ENCODE measurements at regions not wholly inside any gene's neighbourhood (a gene's known extent, or its start where the extent isn't known, plus 50 kb on each side); places are given as distances from the start of the nearest gene placed in this dataset.
"Not testable (repeated sequence)": the region's sequence is repeated elsewhere in the genome, so short reads cannot be mapped to it uniquely, and the experiment has no call there.

DNA sequence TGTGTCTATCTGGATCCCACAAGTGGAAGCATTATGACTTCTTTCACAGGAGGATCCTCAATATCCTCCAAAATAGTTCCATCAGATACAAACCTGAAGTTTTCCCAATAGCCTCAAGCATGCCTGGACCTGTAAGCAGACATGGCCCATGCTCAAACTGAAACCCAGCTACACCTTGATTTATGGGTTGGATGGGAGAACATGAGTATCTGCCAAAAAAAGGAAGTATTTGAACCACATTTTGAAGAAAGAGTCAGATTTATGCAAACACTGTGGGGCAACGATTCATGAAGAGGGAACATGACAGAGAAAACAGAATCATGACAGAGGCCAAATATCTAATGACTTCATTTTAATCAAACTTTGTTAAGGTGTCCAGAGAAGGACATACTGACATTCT lies 351.0 kb upstream of the NFIA start:
- DNase-seq (ENCODE audit: low read depth) = no peak

DNA sequence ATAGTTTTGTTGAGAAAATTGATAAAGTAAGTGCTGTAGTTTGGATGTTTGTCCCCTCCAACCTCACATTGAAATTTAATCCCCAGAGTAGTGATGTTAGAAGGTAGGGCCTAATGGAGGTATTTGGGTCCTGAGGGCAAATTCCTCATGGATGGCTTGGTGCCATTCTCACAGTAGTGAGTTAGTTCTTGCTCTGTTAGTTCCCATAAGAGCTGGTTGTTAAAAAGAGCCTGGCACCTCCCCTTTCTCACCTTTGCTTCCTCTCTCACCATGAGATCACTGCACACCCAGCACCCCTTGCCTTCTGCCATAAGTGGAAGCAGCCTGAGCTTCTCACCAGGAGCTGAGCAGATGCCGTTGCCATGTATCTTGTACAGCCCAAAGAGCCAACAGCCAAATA lies 354.8 kb upstream of the NFIA start:
- DNase-seq (ENCODE audit: low read depth) = no peak

GRCh38 chr1:60716472-60716871 lies 365.9 kb upstream of the NFIA start:
- no peak for DNase-seq (ENCODE audit: low read depth)

GRCh38 chr1:60715970-60716369 lies 366.4 kb upstream of the NFIA start:
- DNase-seq (ENCODE audit: low read depth) = no peak

DNA sequence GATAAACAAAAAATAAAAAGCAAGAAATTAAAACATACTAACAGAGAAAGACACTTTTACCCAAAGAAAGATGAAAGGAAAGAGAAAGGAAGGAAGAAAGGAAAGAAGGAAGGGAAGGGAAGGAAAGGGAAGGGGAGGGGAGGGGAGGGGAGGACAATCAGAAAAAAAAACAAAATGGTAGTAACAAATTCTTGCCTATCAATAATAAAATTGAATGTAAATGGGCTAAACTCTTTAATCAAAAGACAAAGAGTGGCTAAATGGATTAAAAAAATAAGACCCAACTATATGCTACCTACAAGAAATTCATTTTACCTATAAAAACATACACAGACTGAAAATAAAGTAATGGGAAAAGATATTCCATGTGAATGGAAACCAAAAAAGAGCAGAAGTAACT lies 372.9 kb upstream of the NFIA start:
- DNase-seq (ENCODE audit: low read depth) = no peak

DNA sequence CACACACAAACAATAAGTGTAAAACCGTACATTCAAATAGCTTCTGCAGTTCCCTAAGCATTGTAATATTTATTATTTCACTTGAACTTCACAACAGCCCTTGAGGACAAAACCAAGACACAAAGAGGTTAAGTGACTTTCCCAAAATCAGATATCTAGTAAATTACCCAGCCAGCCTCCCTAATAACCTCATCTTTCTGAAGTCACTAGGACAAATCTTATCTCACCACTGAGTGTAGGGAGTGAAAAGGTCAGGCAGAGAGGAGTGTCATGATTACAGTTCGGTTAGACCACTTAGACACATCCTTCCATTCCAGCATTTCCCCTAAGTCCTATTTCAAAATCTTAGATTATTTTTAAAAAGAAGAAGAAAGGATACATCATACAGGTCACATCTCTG lies 377.3 kb upstream of the NFIA start:
- no peak for DNase-seq (ENCODE audit: low read depth)

DNA sequence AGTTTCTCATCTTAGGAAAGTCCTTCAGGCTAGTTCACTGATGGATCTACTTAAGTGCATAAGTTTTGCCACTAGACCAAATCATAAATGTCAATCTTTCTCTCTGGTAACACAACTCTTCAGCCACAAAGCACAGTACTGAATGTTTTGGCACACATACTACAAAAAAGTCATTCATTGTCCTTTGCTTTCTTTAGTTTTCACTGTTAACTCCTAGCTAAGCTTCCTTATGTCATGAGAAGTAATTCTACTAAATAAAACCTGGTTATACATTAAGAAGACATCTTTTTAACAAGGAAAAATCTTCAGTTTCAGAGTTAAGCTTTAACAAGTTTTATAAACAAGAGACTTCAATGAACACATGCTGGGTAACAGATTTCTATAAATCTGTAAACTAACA lies 379.2 kb upstream of the NFIA start:
- DNase-seq (ENCODE audit: low read depth) = no peak

DNA sequence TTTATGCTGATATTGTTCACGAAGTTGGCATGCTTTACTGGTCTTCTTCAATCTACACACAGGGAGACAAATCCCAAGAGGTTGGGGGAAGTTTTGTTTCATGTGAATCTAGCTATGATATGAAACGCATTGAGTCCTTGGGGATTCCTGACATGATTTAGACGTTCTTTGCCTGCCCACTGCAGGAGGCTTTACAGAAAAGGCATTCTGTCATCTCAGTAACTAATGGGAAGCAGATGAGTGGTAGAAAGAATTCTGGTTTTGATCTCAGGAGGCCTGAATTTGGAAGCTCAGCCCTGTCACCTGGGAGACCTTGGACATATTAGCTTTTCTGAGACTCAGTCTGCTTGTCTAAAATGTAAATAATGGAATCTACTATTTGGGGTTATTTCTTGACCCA lies 383.0 kb upstream of the NFIA start:
- no peak for DNase-seq (ENCODE audit: low read depth)

DNA sequence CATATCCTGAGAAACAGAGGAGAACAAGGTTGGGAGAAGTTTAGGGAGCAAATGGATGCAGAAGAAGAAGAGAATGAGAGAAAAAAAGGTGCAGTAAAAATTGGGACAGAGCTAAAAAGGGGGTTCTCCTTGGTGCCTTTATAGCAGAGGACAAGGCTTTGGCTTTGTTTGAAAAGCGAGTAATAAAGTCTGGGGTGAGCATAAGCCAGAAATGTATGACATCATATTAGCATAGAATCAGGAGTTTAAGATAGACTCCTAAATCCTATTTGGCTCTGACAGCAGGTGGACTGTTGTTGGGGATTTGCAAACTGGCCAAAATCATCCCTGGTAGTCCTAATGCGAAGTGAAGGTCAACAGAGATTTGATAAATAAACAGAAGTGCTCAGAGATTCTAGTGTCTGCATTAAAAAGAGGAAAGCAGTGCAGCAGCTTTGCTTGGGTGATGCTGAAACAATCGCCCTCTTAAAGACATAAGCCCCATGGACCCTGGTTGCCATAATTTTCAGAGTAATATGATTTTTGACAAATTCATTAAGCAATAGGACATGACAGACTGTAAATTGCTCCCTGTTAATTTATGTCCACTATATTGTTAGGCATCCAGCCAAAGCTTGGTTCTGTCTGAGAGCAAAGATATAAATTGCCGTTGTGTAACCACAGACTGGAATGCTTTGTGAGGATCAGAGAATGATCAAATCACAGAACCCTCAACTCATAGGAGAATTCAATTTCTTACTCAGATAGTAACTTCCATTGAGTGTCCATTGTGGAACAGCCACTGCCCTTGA lies 385.0 kb upstream of the NFIA start:
- peak; percentile 53 for DNase-seq (ENCODE audit: low read depth)

DNA sequence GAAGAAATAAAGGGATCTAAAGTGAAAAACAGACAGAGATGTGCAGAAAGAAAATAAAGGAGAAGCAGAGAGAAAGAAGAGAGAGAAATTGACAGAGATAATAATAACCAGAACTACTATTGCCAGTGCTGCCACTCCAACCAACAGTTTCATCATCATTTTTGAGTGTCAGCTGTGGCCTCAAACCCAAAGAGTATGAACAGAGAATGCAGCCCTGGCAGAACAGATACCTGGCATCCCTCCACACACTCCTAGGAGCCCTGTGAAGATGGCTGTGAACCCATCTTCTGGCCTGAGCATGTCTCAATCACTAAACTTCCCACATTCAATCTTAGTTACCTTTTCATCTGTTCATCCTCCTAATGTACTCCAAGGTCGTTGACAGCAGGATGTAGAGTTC lies 385.8 kb upstream of the NFIA start:
- DNase-seq (ENCODE audit: low read depth) = no peak

DNA sequence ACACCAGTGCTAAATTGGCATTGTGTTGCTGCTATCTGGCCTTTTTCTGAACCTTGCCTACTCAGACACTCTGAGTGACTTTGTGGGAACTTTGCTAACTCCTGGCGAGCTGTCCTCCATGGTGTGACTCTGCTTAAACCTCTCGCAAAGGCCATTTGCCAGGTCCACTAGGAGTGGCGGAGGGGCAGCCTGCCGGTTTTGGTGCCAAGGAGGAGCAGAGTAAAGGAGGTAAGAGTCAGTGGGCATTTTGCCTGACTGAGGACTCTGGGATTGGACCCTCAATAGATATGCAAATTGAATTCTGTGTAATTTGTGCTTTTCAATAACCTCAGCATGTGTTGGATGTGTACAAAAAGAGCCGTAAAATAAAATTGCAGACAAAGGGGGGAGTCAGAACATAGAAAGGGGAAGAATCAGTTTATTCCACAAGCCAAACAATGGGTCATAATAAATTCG lies 386.6 kb upstream of the NFIA start:
- no peak for DNase-seq (ENCODE audit: low read depth)

DNA sequence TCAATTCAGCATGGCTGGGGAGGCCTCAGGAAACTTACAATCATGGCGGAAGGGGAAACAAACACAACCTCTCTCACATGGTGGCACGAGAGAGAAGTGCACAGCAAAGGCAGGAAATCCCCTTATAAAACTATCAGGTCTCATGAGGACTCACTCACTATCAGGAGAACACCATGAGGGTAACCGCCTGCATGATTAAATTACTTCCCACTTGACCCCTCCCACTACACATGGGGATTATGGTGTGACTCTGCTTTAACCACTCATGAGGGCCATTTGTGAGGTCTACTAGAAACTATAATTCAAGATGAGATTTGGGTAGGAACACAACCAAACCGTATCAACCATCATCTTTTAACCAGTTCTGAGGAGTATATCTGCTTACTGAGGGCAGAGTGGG lies 387.4 kb upstream of the NFIA start:
- no peak for DNase-seq (ENCODE audit: low read depth)

DNA sequence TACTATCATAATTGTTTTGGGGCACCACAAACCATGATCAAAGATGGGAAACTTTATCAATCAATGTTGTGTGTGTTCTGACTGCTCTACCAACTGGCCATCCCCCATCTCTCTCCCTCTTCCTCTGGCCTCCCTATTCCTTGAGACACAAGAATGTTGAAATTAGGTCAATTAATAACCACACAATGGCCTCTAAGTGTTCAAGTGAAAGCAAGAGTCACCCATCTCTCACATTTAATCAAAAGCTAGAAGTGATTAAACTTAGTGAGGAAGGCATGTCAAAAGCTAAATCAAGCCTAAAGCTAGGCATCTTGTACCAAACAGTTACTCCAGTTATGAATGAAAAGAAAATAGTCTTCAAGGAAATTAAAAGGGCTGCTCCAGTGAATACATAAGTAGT lies 390.3 kb upstream of the NFIA start:
- DNase-seq (ENCODE audit: low read depth) = no peak

DNA sequence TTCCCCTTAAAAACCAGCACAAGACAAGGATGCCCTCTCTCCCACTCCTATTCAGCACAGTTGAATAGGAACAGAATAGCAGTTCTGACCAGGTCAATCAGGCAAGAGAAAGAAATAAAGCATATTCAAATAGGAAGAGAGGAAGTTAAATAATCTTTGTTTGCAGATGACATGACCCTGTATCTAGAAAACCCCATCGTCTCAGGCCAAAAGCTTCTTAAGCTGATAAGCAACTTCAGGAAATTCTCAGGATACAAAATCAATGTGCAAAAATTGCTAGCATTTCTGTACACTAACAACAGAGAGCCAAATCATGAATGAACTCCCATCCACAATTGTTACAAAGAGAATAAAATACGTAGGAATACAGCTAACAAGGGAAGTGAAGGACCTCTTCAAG lies 394.1 kb upstream of the NFIA start:
- not testable (repeated sequence) for DNase-seq (ENCODE audit: low read depth)

DNA sequence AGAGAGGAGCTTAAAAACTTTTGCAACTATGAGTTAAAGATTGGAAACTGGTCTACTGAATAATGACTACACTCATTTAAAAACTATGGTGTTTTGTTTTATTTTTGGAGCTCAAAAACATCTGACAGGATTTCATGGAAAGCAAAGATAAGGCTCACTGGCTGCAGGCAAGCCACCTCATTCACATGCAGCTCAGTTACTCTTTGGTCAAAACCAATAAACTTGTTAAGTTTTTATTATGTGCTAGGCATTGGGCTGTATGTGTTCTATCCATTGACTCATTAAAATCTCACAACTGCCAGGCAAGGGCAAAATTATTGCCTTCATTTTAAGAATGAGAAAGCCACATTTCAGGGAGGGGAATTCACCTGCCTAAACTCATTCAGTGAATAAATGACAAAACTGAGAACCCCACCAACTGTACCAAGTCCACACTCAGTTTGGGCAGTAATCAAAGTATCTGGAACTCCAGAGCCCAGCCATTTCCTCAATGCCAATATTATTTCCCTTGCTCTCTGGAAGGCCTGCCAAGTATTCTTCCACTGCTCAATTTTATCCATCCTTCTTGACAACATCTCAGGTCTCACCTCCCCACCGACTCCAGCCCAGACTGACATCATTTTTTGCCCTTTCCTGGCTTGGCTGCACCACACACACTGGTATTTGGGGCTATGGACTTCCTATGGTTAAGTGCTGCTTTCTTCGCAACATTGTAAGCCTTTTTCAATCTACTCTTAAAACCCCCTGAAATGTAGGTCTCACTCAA lies 401.1 kb upstream of the NFIA start:
- no peak for DNase-seq (ENCODE audit: low read depth)

DNA sequence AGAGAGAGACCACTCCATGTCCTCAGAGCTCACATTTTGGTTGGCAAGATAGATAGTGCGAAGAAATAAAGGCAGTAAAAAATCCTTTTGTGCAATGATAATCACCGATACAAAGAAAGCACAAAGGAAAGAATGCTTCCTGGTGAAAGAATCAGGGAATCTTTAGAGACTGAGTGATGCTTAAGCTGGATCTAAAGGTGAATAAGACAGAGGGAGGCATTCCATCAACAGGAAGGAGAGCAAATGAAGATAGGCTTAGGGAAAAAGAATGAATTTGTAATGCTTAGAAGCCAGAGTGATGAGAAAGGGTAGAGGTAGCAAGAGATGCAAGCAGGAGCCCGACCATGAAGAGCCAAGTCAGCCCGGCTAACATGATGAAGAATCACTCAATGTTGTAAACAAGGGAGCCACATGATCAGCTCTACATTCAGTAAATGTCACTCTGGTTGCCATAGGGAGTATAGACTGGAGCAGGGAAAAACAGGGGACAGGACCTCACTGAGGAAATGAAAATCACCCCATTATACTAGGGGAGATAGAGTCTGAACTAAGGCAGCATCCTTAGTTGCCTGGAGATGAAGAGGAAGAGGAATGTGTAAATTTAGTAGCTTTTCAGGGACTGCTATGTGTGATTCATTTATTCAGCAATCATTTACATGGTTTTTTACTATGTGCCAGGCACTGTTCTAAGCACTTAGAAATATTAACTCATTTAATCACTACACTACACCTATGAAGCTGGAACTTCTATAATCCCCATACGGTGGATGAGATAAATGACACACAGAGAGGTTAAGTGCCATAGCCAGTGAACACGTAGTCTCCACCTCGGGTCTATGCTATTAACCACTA lies 402.6 kb upstream of the NFIA start:
- no peak for DNase-seq (ENCODE audit: low read depth)

GRCh38 chr1:60678802-60679201 lies 403.6 kb upstream of the NFIA start:
- DNase-seq (ENCODE audit: low read depth) = no peak

- no peak for DNase-seq (ENCODE audit: low read depth)
Measured at GRCh38 chr1:60678391-60678790, 404.0 kb upstream of the NFIA start.

DNA sequence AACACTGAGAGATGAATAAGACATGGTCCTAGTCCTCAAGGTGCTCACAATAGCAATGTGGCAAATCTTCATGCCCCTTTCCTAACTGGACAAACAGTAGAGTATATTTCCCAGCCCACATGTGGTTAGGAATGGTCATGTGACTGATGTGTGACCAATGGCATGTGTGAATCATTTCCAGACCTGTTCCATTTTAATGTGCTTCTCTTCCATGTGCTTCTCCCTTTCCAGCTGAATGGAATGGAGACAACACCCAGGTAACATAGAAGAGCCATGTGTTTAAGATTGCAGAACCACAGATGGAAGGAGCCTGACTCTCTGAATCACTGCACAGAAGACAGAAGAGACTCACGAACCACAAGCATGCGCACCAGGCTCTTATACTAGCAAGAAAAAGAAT lies 409.9 kb upstream of the NFIA start:
- DNase-seq (ENCODE audit: low read depth) = no peak

- peak; percentile 2 for DNase-seq (ENCODE audit: low read depth)
Measured at GRCh38 chr1:60670302-60670701, 412.1 kb upstream of the NFIA start.

GRCh38 chr1:60668585-60668984 lies 413.8 kb upstream of the NFIA start:
- DNase-seq (ENCODE audit: low read depth) = no peak

DNA sequence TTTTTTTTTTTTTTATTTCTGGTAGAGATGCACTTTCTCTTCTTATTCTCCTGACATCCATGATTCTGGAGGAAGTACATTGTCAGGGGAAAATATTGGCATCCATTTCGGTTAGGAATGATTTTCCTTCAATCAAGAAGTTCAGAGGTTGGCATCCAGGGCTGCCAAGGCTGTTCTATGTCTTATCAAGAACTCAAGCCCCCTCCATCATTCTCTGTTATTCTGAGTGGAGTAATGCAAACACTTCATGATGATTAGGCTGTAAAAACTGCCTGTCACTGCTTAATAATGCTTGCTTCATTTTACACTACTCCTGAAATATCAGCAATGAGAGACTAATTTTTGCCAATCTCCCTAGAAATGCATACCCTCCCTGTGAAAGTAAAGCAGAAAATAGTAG lies 417.1 kb upstream of the NFIA start:
- no peak for DNase-seq (ENCODE audit: low read depth)
